ENCODE measurements at regions not wholly inside any gene's neighbourhood (a gene's known extent, or its start where the extent isn't known, plus 50 kb on each side); places are given as distances from the start of the nearest gene placed in this dataset.

- 92 to 94% methylated on average over 2 of the region's 2 CpGs for WGBS, 2 experiments
Observed at GRCh38 chr12:46942579-46942978, 116.8 kb upstream of the SLC38A4 start.

DNA sequence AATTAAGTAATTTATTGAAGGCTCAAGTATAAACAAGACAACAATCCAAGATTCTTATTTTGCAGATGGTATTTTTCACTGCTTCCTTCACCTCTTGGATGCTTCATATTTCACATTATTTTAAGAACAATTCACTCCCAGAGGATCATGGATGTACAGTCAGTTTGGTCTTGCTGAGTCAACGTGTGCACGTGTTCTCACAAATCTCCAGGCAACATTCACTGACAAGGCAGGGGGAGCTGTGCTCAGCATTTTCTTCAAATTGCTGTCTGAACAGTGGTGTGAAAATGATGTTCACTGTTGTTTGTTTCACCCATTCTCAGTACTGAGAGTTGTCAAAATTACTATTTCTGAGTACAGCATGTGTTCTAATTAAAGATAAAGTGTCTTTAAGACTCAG is 118.3 kb upstream of the SLC38A4 start:
- Histone ChIP-seq H3K36me3 (ENCODE audit: control insufficient read depth, insufficient read depth, low read length) (no peaks in the 10 kb centered on the region), H3K27me3 (ENCODE audit: control insufficient read depth, insufficient read depth, low read length, poor library complexity, severe bottlenecking) (no peaks in the 10 kb centered on the region), H3K27ac (ENCODE audit: insufficient read depth, low read depth, low read length, poor library complexity, severe bottlenecking) (no peak overlapping the region), H3K9me3 (ENCODE audit: control insufficient read depth, low read length) (no peaks in the 10 kb centered on the region), H3K4me1 (ENCODE audit: control insufficient read depth, insufficient read depth, low read length) (no peaks in the 10 kb centered on the region), H3K4me3 (ENCODE audit: insufficient read depth, low read depth, low read length) (no peak overlapping the region)
- 76 to 77% methylated on average over 2 of the region's 2 CpGs for WGBS, 2 experiments

More at GRCh38 chr12:46942579-46942978, 116.8 kb upstream of the SLC38A4 start:
- Histone ChIP-seq H3K27me3 (ENCODE audit: control insufficient read depth, insufficient read depth, low read length, poor library complexity, severe bottlenecking) (no peaks in the 10 kb centered on the region), H3K9me3 (ENCODE audit: control insufficient read depth, low read length) (no peaks in the 10 kb centered on the region), H3K4me3 (ENCODE audit: insufficient read depth, low read depth, low read length) (no peak overlapping the region), H3K36me3 (ENCODE audit: control insufficient read depth, insufficient read depth, low read length) (no peaks in the 10 kb centered on the region), H3K27ac (ENCODE audit: insufficient read depth, low read depth, low read length, poor library complexity, severe bottlenecking) (no peak overlapping the region), H3K4me1 (ENCODE audit: control insufficient read depth, insufficient read depth, low read length) (no peaks in the 10 kb centered on the region)

- Histone ChIP-seq H3K4me3 (ENCODE audit: insufficient read depth, low read depth, low read length) (no peak overlapping the region), H3K27me3 (ENCODE audit: control insufficient read depth, insufficient read depth, low read length, poor library complexity, severe bottlenecking) (no peaks in the 10 kb centered on the region), H3K27ac (ENCODE audit: insufficient read depth, low read depth, low read length, poor library complexity, severe bottlenecking) (no peak overlapping the region), H3K9me3 (ENCODE audit: control insufficient read depth, low read length) (no peaks in the 10 kb centered on the region), H3K36me3 (ENCODE audit: control insufficient read depth, insufficient read depth, low read length) (no peaks in the 10 kb centered on the region), H3K4me1 (ENCODE audit: control insufficient read depth, insufficient read depth, low read length) (no peaks in the 10 kb centered on the region)
- whole genome bisulfite sequencing, 2 experiments = 96 to 98% methylated on average over 3 to 5 of the region's 5 CpGs
Observed at GRCh38 chr12:46944771-46945170, 119.0 kb upstream of the SLC38A4 start.

DNA sequence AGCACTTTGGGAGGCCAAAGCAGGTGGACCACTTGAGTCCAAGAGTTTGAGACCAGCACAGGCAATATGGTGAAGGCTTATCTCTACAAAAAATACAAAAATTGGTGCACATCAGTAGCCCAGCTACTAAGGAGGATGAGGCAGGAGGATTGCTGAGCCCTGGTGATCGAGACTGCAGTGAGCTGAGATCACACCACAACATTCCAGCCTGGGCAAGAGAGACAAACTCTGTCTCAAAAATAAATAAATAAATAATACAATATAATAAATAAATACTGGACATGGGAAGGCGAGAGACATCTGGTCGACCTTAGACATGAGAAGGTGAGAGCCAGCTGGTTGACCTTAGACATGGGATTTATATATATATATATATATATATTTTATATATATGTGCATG is 119.8 kb upstream of the SLC38A4 start:
- Histone ChIP-seq H3K36me3 (ENCODE audit: control insufficient read depth, insufficient read depth, low read length) (no peaks in the 10 kb centered on the region), H3K4me3 (ENCODE audit: insufficient read depth, low read depth, low read length) (no peak overlapping the region), H3K27ac (ENCODE audit: insufficient read depth, low read depth, low read length, poor library complexity, severe bottlenecking) (no peak overlapping the region), H3K4me1 (ENCODE audit: control insufficient read depth, insufficient read depth, low read length) (no peaks in the 10 kb centered on the region), H3K9me3 (ENCODE audit: control insufficient read depth, low read length) (no peaks in the 10 kb centered on the region), H3K27me3 (ENCODE audit: control insufficient read depth, insufficient read depth, low read length, poor library complexity, severe bottlenecking) (no peaks in the 10 kb centered on the region)
- WGBS, 2 experiments = 100% methylated on average over 1 of the region's 3 CpGs

GRCh38 chr12:46946137-46946536 is 120.3 kb upstream of the SLC38A4 start:
- Histone ChIP-seq H3K9me3 (ENCODE audit: control insufficient read depth, low read length) (no peaks in the 10 kb centered on the region), H3K4me1 (ENCODE audit: control insufficient read depth, insufficient read depth, low read length) (no peaks in the 10 kb centered on the region), H3K36me3 (ENCODE audit: control insufficient read depth, insufficient read depth, low read length) (no peaks in the 10 kb centered on the region), H3K27ac (ENCODE audit: insufficient read depth, low read depth, low read length, poor library complexity, severe bottlenecking) (no peak overlapping the region), H3K4me3 (ENCODE audit: insufficient read depth, low read depth, low read length) (no peak overlapping the region), H3K27me3 (ENCODE audit: control insufficient read depth, insufficient read depth, low read length, poor library complexity, severe bottlenecking) (no peaks in the 10 kb centered on the region)
- WGBS, 2 experiments = 100% methylated on average over 1 of the region's 2 CpGs

DNA sequence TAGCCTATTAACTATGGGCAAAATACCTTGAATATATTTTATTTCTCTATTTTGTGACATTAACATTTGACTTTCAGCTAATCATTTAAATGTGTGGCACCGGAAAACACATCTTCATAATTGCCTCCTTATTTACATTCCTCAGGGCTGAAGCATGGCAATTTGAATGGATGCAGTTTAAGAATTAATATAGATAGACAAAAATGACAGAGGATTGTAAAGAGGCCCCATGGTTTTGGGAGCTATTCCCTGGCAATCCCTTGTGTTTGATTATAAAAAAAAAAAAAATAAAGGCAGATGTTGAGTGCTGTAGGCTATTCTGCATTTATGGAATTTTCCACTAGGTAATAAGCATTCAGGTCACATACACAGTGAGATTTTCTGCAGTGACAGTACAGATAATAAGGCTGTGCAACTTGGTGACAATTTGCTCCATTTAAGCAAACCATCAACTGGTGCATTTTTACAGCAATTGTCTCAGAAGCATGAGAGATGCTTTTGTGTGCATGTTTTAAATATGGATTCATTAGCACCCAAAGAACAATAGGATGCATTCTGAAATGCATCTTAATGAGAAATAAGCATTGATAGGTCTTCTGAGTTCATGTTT is 123.2 kb upstream of the SLC38A4 start:
- no peak overlapping the region for H3K4me3 ChIP-seq (ENCODE audit: insufficient read depth, low read depth, low read length)
- WGBS, 2 experiments = no CpG with 5 or more reads among the region's 1 CpG

GRCh38 chr12:46950094-46950493 is 124.3 kb upstream of the SLC38A4 start:
- H3K27ac ChIP-seq (ENCODE audit: insufficient read depth, low read depth, low read length, poor library complexity, severe bottlenecking) = no peak overlapping the region
- WGBS, 2 experiments = 75 to 99% methylated on average over 2 to 3 of the region's 3 CpGs

More for the DNA sequence above, 123.2 kb upstream of the SLC38A4 start:
- Histone ChIP-seq H3K4me1 (ENCODE audit: control insufficient read depth, insufficient read depth, low read length) (no peaks in the 10 kb centered on the region), H3K9me3 (ENCODE audit: control insufficient read depth, low read length) (no peaks in the 10 kb centered on the region), H3K27me3 (ENCODE audit: control insufficient read depth, insufficient read depth, low read length, poor library complexity, severe bottlenecking) (no peaks in the 10 kb centered on the region), H3K27ac (ENCODE audit: insufficient read depth, low read depth, low read length, poor library complexity, severe bottlenecking) (no peak overlapping the region), H3K36me3 (ENCODE audit: control insufficient read depth, insufficient read depth, low read length) (no peaks in the 10 kb centered on the region)

DNA sequence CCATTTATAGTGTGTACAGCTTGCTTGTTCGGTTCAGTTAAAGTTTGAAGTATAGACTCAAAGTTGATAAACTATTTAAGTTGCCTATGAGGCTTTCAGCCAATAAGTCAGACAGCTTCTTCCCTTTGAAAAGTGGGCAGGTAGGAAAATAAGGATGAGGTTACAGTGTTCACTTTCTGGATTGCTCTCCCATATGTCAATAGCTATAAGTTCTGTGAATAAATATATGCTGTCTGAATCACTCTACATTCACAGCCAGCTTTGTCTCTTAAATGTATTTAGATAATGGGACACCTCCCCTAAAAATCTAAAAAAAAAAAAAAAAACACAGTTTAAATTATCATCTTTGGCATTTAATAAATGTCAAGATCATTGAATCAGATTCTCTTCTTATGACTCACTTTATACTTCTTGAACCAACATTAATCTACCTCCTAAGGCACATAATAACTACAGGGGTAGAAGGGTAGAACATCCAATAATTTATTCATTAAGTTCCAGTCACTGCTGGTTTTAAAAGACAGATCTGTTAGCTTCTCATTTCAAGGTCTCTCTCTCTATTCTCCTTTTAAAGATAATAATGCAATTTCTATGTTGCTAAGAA is 126.4 kb upstream of the PCED1B start:
- Histone ChIP-seq H3K27ac (ENCODE audit: insufficient read depth, low read depth, low read length, poor library complexity, severe bottlenecking) (no peak overlapping the region), H3K27me3 (ENCODE audit: control insufficient read depth, insufficient read depth, low read length, poor library complexity, severe bottlenecking) (no peaks in the 10 kb centered on the region), H3K4me1 (ENCODE audit: control insufficient read depth, insufficient read depth, low read length) (no peaks in the 10 kb centered on the region), H3K4me3 (ENCODE audit: insufficient read depth, low read depth, low read length) (no peak overlapping the region), H3K36me3 (ENCODE audit: control insufficient read depth, insufficient read depth, low read length) (no peaks in the 10 kb centered on the region), H3K9me3 (ENCODE audit: control insufficient read depth, low read length) (no peaks in the 10 kb centered on the region)
- 95 to 100% methylated on average over 1 of the region's 1 CpG for WGBS, 2 experiments

More at GRCh38 chr12:46950094-46950493, 124.3 kb upstream of the SLC38A4 start:
- no peaks in the 10 kb centered on the region for H3K4me1 ChIP-seq (ENCODE audit: control insufficient read depth, insufficient read depth, low read length)
- H3K9me3 ChIP-seq (ENCODE audit: control insufficient read depth, low read length) = no peaks in the 10 kb centered on the region
- H3K36me3 ChIP-seq (ENCODE audit: control insufficient read depth, insufficient read depth, low read length) = no peaks in the 10 kb centered on the region
- H3K4me3 ChIP-seq (ENCODE audit: insufficient read depth, low read depth, low read length) = no peak overlapping the region
- no peaks in the 10 kb centered on the region for H3K27me3 ChIP-seq (ENCODE audit: control insufficient read depth, insufficient read depth, low read length, poor library complexity, severe bottlenecking)

DNA sequence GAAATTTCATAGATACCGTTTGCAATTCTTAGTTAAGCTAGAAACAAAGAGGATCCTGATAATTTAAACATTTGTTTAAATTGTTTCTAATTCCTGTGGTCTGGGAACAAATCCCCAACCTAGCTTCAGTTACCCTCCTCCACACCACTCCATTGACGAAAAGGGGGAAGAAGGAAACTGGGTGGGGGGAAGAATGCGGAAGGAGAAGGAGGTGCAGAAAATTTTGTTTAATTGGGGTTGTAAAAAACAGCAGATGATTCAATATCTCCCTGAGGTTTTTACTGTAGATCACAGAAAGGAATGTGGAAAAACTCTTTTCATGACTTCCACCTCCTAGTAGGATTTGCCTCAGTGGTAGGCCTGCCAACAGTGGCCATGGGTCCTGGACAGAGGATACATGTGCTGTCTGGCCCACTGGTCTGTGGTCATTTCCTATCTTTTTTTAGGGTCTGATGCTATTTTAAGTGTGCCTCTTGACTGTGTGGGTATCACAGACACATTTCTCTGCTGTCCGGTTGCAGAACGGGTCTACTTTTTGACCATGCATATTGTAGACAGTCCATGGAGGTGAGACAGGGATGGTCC is 122.9 kb upstream of the PCED1B start:
- WGBS, 2 experiments = 68 to 75% methylated on average over 4 to 5 of the region's 5 CpGs
- H3K36me3 ChIP-seq (ENCODE audit: control insufficient read depth, insufficient read depth, low read length) = no peaks in the 10 kb centered on the region
- H3K4me1 ChIP-seq (ENCODE audit: control insufficient read depth, insufficient read depth, low read length) = no peaks in the 10 kb centered on the region
- no peaks in the 10 kb centered on the region for H3K9me3 ChIP-seq (ENCODE audit: control insufficient read depth, low read length)
- H3K27ac ChIP-seq (ENCODE audit: insufficient read depth, low read depth, low read length, poor library complexity, severe bottlenecking) = no peak overlapping the region
- H3K27me3 ChIP-seq (ENCODE audit: control insufficient read depth, insufficient read depth, low read length, poor library complexity, severe bottlenecking) = no peaks in the 10 kb centered on the region
- H3K4me3 ChIP-seq (ENCODE audit: insufficient read depth, low read depth, low read length) = no peak overlapping the region

DNA sequence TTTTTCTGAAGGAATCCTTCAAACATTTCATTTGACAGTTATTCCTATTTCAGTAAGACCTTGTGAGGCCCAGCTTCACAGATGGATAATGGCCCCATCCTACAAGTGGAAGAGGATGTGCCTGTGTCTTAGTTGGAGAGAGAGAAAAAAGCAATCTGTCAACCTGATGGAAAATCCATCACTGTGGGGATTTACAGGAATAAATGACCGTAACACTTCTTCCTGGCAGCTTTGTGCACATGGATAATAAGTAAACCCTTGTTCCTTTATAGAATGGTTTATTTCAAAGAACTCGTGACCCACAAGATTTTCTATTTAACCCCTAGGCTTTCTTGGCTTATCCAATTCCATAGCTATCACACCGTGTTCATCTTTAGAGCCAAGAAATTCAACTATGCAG is 121.4 kb upstream of the PCED1B start:
- no peaks in the 10 kb centered on the region for H3K36me3 ChIP-seq (ENCODE audit: control insufficient read depth, insufficient read depth, low read length)
- WGBS, 2 experiments = 89 to 90% methylated on average over 3 of the region's 3 CpGs
- no peaks in the 10 kb centered on the region for H3K9me3 ChIP-seq (ENCODE audit: control insufficient read depth, low read length)
- no peak overlapping the region for H3K4me3 ChIP-seq (ENCODE audit: insufficient read depth, low read depth, low read length)
- no peaks in the 10 kb centered on the region for H3K4me1 ChIP-seq (ENCODE audit: control insufficient read depth, insufficient read depth, low read length)
- no peak overlapping the region for H3K27ac ChIP-seq (ENCODE audit: insufficient read depth, low read depth, low read length, poor library complexity, severe bottlenecking)
- H3K27me3 ChIP-seq (ENCODE audit: control insufficient read depth, insufficient read depth, low read length, poor library complexity, severe bottlenecking) = no peaks in the 10 kb centered on the region

Data from ectodermal cell (in vitro differentiated cells).